GM21528 (cell line): ENCODE measurements at regions not wholly inside any gene's neighbourhood (a gene's known extent, or its start where the extent isn't known, plus 50 kb on each side); places are given as distances from the start of the nearest gene placed in this dataset.
"Not testable (repeated sequence)": the region's sequence is repeated elsewhere in the genome, so short reads cannot be mapped to it uniquely, and the experiment has no call there.

Experiments
- ATAC-seq: cut with Tn5 transposase; IDR thresholded peaks from one replicate; pipeline ENCODE4 v1.9.1; 2021; ENCODE audit warnings: mild to moderate bottlenecking, moderate library complexity; ENCODE audit not compliant: unreplicated experiment, low FRiP score

GRCh38 chr16:17992416-17992815, 344.1 kb downstream of the NPIPA8 start:
- no peak for ATAC-seq

GRCh38 chr16:17989255-17989654, 347.3 kb downstream of the NPIPA8 start:
- no peak for ATAC-seq

GRCh38 chr16:17988839-17989238, 347.7 kb downstream of the NPIPA8 start:
- ATAC-seq = no peak

GRCh38 chr16:17986991-17987390, 349.5 kb downstream of the NPIPA8 start:
- ATAC-seq = no peak

GRCh38 chr16:17984810-17985209, 351.7 kb downstream of the NPIPA8 start:
- ATAC-seq = no peak

DNA sequence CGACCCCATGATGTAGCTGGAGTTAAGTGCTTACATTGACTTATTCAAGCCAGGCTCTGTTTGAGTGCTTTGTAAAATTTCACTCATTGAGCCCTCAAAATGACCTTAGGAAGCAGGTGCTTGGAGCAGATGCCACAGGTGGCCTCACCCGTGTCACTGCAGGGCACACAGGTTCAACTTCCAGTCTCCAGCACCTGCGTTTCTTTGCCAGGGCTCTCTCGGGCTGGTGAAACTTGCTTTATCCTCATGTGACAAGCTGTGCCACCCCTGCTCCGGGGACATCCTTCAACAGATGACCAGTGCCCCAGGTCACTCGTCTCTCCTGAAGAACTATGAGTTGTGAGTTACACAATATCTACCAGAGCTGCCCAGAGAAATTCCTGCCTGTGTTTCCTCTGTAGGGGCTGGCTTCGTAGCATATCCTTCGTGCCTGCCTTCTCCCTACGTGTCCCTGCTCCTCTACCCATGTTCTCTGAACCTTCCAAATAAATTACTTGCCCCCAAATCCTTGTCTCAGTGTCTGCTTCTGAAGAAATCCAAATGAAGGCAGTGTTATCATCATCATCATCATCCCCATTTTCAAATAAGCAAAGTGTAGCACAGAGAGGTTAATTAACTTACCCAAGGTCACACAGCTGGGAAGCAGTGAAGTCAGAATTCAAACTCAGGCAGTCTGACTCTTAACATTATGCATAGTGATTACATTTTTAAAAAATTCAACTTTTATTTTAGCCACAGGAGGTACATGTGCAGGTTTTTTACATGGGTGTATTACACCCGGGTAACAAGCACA, 352.5 kb downstream of the NPIPA8 start:
- ATAC-seq = no peak

GRCh38 chr16:17983114-17983513, 353.4 kb downstream of the NPIPA8 start:
- no peak for ATAC-seq

GRCh38 chr16:17977260-17977659, 359.3 kb downstream of the NPIPA8 start:
- ATAC-seq = no peak

DNA sequence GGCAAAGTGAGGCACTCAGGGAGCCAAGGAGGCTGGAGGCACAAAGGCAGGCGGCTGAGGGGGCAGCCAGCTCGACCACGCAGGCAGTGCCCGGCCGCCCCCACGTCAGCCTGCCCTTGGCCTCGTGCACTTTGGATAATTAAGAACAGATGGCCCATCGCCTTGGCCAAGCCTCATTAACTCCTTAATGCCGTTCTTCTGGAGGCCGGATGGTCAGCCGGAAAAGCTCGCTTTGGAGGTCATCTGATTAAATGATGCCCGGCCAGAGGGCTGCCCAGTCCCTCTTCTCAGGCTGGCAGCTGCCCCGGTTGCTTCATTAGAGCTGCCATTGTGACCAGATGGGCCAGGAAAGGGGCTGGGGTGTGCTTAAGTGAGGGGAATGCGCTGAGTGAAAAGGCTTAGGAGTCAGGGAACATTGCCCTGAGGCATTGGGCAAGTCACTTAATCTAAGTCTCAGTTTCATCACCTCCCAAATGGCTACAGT, 364.0 kb downstream of the NPIPA8 start:
- no peak for ATAC-seq

GRCh38 chr16:17970816-17971331, 365.7 kb downstream of the NPIPA8 start:
- ATAC-seq = no peak

DNA sequence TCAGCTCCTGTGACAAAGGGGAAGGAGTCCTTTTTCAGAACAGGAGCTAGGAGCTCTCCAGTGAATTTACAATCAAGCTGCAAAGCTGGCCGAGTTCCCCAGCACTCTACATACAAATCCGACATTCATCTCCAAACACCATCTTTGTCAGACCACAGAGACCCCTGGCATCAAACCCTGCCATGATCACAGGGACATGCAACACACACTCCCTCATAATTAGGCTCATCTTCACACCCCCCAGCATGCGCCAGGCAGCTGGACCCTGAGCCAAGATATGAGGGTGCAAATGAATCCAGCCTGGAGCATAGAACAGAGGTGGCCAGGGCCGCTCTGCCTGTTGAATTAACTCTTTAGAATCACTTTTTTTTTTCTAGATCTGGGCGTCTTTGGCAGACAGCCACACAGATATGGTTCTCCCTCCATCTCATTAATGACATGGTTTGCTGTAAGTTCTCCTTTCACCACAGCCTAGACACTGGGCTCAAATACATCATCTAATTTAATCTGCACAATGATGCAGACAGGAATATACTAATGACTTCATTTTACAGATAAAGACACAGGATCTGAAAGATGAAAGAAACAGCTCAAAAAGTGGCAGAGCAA, 366.3 kb downstream of the NPIPA8 start:
- ATAC-seq = no peak

- ATAC-seq = no peak
Measured at GRCh38 chr16:17965133-17965900, 371.2 kb downstream of the NPIPA8 start.

DNA sequence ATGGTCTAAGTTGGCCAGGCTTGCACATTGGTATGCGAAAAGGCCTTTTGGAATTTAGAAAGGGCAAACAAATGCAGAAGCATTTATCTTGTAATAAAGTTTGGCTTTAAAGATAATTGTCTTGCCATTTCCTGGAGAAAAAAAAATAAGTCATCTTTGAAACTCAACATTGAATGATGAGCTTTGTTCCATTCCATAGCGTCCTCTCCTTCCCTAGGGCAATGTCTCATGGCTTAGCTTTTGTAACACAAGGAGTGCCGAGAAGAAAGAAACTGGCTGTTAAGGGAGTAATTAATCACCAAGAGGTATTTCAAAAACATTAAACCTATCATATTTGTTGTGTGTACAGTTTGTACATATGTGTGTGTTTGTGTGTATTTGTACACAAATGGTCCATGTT, 372.3 kb downstream of the NPIPA8 start:
- no peak for ATAC-seq

- ATAC-seq = no peak
Measured at GRCh38 chr16:17963185-17963836, 373.2 kb downstream of the NPIPA8 start.

DNA sequence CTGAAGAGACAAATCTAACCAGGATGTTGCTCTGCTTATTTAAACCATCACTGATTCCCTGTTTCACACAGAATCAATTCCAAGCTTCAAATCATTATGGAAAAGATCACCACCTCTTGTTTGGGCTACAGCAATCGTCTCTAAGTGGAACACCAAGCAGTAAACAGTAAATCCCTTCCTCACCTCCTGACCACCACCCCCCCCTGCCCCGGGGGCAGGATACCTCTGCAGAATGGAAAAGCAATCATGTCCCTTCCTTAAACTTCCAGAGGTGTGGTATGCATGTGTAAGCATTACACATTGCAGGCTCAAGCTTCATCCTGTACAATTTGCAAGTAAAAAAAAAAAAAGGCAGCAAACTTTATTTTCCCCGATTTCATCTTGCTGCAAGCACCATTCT, 373.8 kb downstream of the NPIPA8 start:
- no peak for ATAC-seq

GRCh38 chr16:17961822-17962221, 374.7 kb downstream of the NPIPA8 start:
- not testable (repeated sequence) for ATAC-seq

DNA sequence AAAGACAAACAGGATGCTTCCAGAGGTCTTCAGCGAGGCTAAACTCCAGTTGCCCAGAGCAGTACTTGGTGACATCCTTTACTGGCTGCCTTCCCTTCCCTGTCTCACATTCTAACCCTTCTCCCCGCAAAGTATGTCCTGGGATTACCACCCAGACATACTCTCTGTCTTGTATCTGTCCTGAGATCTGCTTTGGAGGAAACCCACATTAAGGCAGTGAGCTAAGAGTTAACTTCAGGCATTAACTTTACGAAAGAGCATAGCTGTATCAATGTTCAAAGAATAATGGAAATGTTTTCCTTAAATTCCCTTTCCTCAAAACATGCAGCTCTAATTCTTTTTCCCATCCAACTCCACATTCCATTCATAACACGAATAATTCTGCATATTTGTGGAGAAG, 385.2 kb downstream of the NPIPA8 start:
- no peak for ATAC-seq

- ATAC-seq = no peak
Measured at GRCh38 chr16:17949982-17950250, 386.6 kb downstream of the NPIPA8 start.

DNA sequence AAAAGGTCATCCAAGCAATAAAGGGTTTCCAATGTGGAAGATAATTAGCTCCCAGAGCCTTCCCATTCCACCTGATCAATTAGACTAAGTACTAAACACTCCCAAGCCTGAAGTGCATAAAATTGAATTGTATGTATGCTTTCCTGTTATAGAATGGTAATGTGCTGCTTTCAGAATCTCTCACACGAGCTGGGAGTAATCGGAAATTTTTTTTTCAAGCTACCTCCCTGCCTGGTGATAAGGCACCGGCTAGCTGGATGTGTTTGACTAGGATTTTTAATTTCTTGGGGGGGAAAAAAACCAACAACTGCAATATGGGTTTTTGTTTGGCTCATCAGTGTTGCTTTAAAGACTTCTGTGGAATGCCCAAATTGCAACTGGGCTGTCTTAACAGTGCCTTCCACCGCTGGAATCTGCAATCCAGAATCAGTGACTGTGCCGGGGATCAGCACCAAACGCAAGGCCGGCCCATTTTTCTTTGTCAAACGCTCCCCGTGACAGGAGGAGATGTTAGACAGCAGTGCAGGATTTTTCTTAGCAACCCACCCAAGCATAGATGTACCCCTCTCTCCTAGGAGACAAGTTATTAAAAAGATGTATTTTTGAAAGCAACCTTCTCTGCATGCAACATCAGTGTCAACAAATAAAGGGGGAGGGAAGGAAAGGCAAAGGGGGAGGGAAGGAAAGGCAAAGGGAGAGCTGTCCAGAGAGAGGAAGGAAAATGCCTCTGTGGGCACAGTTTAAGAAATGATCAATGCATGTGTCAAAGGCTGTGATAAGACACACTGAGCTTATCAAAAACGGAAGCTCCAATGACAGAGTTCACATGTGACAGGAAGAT, 387.2 kb downstream of the NPIPA8 start:
- no peak for ATAC-seq

DNA sequence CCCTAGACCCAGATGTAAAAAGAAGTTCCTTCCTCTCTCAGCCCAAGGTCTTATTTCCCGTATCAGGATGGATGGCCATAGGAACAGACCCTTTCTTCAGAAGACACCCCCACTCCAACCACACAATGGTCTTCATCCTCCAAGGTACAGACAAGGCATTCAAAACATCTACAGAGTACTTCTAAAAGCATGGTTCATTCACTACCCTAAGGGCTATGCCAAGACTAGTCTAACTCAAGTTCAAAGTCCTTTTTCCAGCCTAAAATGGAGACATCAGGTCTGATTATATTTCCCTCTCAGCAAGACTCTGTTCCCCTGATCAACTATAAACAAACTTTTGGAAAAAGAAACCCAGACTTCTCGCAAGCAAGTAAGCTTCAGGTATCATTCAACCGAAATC, 388.9 kb downstream of the NPIPA8 start:
- ATAC-seq = no peak
